GM12891 (cell line): ENCODE measurements at regions not wholly inside any gene's neighbourhood (a gene's known extent, or its start where the extent isn't known, plus 50 kb on each side); places are given as distances from the start of the nearest gene placed in this dataset.

Experiments used
- DNase-seq: peaks from one replicate; pipeline ENCODE4 v3.0.0; 2011; ENCODE audit warnings: low spot score; ENCODE audit not compliant: insufficient read length
- FAIRE-seq: peaks from 2 replicates; lab custom pipeline; 2011; peaks lifted over from hg19 to GRCh38; lab: Jason Lieb, UNC
- PAX5 ChIP-seq: IDR thresholded peaks from 2 replicates; pipeline ENCODE4 v1.6.1; 2011; ENCODE audit warnings: low read length, moderate library complexity, mild to moderate bottlenecking; ENCODE audit not compliant: insufficient read depth, severe bottlenecking
- POLR2A ChIP-seq: IDR thresholded peaks from 2 replicates; pipeline ENCODE4 v1.6.1; 2011; ENCODE audit warnings: low read depth, low read length, control low read depth
- POLR2AphosphoS5 ChIP-seq: IDR thresholded peaks from 2 replicates; pipeline ENCODE4 v1.6.1; 2011; ENCODE audit warnings: low read depth, low read length, control low read depth
- POU2F2 ChIP-seq: IDR thresholded peaks from 2 replicates; pipeline ENCODE4 v1.6.1; 2011; ENCODE audit warnings: low read depth, mild to moderate bottlenecking, control low read depth, low read length, moderate library complexity
- SPI1 ChIP-seq: IDR thresholded peaks from 2 replicates; pipeline ENCODE4 v1.6.1; 2011; ENCODE audit warnings: low read depth, low read length, control low read depth
- TAF1 ChIP-seq: IDR thresholded peaks from 2 replicates; pipeline ENCODE4 v1.6.1; 2011; ENCODE audit warnings: low read depth, low read length, control low read depth

DNA sequence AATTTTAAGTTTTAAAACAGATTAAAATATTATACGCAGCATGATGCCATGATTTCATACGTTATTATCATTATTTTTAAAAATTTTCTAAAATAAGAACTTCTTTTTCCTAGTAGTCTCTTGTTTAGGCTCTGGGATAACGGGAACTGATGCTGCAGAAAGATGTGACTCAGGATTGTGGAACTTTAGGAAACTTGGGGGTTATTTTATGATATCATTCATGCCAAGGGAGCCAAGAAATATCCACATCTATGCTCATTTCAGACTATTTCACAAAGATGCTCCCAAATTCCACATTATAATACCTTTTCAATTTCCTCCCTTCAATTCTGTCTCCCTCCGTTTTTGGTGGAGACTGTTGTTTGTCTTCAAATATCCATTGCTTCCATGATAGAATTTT, 236.4 kb downstream of the HS3ST3A1 start:
- no peak for FAIRE-seq
- DNase-seq: no peak

GRCh38 chr17:13363771-13364170, 238.0 kb downstream of the HS3ST3A1 start:
- FAIRE-seq: no peak
- no peak for DNase-seq
- TF ChIP-seq SPI1: no peak
- TF ChIP-seq PAX5: no peak
- TF ChIP-seq POLR2A: no peak
- no peak for TF ChIP-seq TAF1
- TF ChIP-seq POLR2AphosphoS5: no peak
- no peak for TF ChIP-seq POU2F2

More for the DNA sequence above, 236.4 kb downstream of the HS3ST3A1 start:
- no peak for TF ChIP-seq POU2F2

DNA sequence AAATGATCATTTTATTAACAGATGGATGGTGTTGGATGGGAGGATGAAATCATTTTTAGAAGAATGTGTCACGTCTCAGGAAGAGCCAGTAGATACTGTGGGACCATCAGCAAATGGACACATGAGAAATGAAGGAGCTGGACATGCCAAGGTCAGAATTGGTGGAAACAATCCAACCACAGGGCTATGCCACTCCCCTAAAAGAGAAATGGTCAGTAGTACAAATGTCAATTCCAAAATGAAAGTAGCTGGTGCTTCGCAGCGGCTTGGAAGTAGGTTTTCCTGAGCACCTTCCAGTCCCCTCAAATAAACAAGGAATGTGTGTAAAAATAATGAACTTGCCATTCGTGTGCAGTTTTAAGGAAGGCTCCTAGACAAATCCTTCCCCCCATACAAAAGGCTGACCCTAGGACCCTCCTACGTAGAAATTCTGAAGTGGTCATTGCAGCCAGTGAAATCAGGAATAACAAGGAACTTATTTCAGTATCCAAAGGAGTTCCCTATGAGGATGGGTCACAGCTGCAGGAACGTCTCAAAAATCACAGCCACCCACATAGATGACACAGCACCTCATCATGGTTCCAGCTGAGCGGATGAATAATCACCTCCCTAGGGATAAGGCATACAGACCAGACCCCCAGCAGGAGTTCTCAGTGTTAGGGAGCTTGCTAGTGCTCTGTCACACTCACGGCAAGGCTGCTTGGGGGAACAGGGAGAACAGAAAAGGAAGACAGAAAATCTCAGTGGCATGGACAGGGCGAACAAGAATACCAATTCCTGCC, 239.2 kb downstream of the HS3ST3A1 start:
- DNase-seq (no peak), FAIRE-seq (no peak)

DNA sequence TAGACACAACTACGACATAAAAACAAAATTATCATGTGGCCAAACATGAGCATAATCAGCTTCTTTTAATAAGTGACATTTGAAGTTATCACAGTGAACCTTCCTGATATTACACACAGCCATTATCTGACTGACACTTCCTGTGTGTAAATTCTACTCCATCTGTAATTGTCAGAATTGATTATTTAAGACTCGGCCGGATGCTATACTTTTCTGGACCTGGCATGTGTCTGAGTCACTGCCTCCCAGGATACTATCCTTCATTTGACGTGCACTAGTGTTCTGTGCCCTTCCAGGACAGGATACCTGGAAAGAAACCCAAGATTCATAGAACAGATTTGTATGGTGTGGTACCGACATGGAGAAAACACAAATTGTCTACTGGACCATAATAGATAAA, 242.0 kb downstream of the HS3ST3A1 start:
- FAIRE-seq: no peak

More for the DNA sequence above, 239.2 kb downstream of the HS3ST3A1 start:
- TF ChIP-seq TAF1 (no peak), POLR2A (no peak), SPI1 (no peak), POU2F2 (no peak), POLR2AphosphoS5 (no peak), PAX5 (no peak)

GRCh38 chr17:13355054-13355453, 246.7 kb downstream of the HS3ST3A1 start:
- FAIRE-seq: no peak
- TF ChIP-seq SPI1 (no peak), PAX5 (no peak), POU2F2 (no peak), POLR2AphosphoS5 (no peak), POLR2A (no peak), TAF1 (no peak)

More for the DNA sequence above, 242.0 kb downstream of the HS3ST3A1 start:
- TF ChIP-seq TAF1 (no peak), POLR2A (no peak), POLR2AphosphoS5 (no peak), PAX5 (no peak), SPI1 (no peak), POU2F2 (no peak)
- no peak for DNase-seq

DNA sequence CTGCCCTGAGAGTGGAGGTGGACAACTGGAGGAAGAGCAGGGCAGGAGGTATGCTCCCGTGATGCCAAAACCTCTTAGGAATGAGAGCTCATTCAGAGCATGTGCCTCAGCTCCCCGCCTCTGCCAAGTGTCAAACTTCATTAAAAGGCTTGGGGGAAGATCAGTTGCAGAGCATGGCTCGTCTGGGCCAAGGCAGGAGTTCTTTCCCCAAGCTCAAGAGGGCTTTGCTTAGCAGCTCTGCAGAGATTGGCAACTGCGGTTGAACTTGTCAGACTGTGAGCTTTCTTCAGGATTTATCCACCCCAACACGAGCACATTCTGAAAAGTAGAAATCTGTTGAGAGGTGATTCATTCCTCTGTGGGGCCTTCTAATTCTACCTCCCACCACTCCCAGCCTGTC, 248.1 kb downstream of the HS3ST3A1 start:
- FAIRE-seq (no peak), DNase-seq (no peak)

More at GRCh38 chr17:13355054-13355453, 246.7 kb downstream of the HS3ST3A1 start:
- DNase-seq: no peak

DNA sequence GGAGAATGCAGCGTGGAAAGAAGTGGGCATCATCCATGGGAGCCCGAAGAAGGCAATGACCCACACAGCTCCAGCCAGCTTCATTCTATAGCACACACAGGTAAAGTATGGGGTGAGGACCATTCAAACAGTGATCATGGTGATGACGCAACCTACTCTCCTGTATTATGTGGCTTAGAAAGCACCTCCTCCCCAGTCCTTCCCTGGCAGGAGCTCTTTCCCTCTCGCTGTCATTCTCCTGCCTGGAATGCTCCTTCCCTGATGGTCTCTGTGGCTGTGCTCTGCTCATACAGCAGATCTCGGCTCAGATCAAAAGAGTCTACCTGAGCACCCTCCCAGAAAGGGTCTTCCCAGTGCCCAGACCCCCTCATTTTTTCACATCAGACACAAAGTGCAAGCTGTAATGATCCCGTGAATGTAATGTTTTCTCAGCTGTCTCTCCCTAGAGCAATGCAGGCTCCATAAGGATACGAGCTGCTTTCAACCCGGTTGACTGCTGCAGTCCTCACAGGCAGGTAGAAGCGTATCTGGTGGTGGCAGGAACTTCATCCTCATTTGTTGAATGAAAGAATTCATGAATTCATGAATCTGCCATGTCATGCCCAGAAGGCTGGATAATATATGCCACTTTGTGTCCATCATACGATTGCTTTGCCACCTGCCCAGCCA, 248.8 kb downstream of the HS3ST3A1 start:
- TF ChIP-seq PAX5: no peak
- FAIRE-seq (no peak), DNase-seq (no peak)

More for the DNA sequence above, 248.1 kb downstream of the HS3ST3A1 start:
- TF ChIP-seq PAX5 (no peak), SPI1 (no peak), POLR2AphosphoS5 (no peak), POLR2A (no peak), POU2F2 (no peak), TAF1 (no peak)

GRCh38 chr17:13351046-13351445, 250.7 kb downstream of the HS3ST3A1 start:
- TF ChIP-seq TAF1 (no peak), POU2F2 (no peak), POLR2AphosphoS5 (no peak), POLR2A (no peak), SPI1 (no peak), PAX5 (no peak)
- FAIRE-seq (no peak), DNase-seq (no peak)

DNA sequence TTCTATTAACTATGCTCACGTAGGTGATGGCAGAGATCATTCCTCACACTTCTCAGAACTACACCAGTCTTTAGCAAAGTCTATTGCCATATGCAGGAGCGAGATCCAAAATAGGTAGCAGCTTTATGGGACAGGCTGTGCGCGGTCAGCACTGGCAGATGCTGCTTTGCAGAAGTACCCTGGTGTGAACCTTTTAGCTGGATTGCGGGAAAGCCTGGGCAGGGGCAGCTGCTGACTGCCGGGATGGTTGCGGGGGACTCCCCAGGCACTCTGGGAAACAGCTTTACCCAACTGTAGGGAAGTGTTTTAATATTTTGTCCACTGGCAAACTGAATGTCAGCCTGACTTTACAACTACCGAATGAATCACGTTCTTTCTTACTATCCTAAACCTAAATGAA, 251.3 kb downstream of the HS3ST3A1 start:
- no peak for TF ChIP-seq SPI1
- no peak for TF ChIP-seq TAF1
- TF ChIP-seq PAX5: no peak
- TF ChIP-seq POLR2AphosphoS5: no peak
- no peak for TF ChIP-seq POLR2A
- no peak for TF ChIP-seq POU2F2
- DNase-seq (no peak), FAIRE-seq (no peak)
